Chondrocyte (in vitro differentiated cells): ENCODE measurements at regions not wholly inside any gene's neighbourhood (a gene's known extent, or its start where the extent isn't known, plus 50 kb on each side); places are given as distances from the start of the nearest gene placed in this dataset.

Experiments
- DNase-seq: peaks from one replicate; pipeline ENCODE4 v3.0.0; 2021; ENCODE audit warnings: mixed read lengths, low spot score
- H3K27ac Mint-ChIP-seq: one replicate; pipeline ENCODE4 v1.8.0; 2021; ENCODE audit warnings: mild to moderate bottlenecking, moderate library complexity, mixed read lengths; ENCODE audit not compliant: unreplicated experiment
- H3K27me3 Mint-ChIP-seq: 2 replicates; pipeline ENCODE4 v1.8.0; 2021; ENCODE audit warnings: low read depth, mixed read lengths
- H3K36me3 Mint-ChIP-seq: 2 replicates; pipeline ENCODE4 v1.8.0; 2021; ENCODE audit warnings: low read depth, mixed read lengths
- H3K4me1 Mint-ChIP-seq: 2 replicates; pipeline ENCODE4 v1.8.0; 2021; ENCODE audit warnings: low read depth, mild to moderate bottlenecking, mixed read lengths
- H3K4me3 Mint-ChIP-seq: one replicate; pipeline ENCODE4 v1.8.0; 2021; ENCODE audit warnings: mild to moderate bottlenecking, moderate library complexity, mixed read lengths; ENCODE audit not compliant: unreplicated experiment
- H3K9me3 Mint-ChIP-seq: 2 replicates; pipeline ENCODE4 v1.8.0; 2021; ENCODE audit warnings: low read depth, mixed read lengths
- TF ChIP-seq, protein P1 (sequence below): fragments of 200-600 bp; sonication (generic); IDR thresholded peaks from 2 replicates; pipeline ENCODE4 v1.5.0; 2021; ENCODE audit warnings: antibody characterized with exemption, mild to moderate bottlenecking, moderate library complexity

DNA sequence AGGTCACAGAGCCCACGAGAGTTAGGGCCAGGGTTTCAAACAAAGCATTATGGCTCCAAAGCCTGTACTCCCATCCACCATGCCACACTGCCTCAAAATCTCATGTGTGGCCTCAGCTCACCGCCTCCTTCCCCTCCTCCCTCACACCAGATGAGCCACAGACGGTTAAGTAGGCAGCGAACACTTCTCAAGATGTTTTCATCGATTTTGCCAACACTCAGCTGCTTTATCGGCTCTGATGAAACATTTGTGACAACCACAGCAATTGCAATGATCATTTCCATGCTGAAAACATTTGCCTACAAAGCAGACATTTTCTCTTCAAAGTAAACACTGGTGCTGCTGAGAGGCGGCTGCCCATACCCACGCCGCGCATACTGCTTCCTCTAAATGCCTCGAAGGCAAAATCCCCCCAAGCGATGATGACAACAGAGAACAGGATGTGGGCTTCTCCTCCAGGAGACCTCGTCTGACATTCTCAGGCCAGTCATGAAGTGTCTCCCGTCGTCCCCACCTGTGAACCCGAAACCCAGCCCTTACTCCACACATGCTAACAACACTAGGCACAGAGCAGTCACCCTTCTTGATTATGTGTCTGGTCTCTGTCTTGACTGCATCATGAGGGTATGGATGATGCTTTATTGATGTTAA, 599.2 kb downstream of the SOX6 start:
- no peak overlapping the region for H3K27ac Mint-ChIP-seq
- H3K4me1 Mint-ChIP-seq: no peaks in the 10 kb centered on the region

DNA sequence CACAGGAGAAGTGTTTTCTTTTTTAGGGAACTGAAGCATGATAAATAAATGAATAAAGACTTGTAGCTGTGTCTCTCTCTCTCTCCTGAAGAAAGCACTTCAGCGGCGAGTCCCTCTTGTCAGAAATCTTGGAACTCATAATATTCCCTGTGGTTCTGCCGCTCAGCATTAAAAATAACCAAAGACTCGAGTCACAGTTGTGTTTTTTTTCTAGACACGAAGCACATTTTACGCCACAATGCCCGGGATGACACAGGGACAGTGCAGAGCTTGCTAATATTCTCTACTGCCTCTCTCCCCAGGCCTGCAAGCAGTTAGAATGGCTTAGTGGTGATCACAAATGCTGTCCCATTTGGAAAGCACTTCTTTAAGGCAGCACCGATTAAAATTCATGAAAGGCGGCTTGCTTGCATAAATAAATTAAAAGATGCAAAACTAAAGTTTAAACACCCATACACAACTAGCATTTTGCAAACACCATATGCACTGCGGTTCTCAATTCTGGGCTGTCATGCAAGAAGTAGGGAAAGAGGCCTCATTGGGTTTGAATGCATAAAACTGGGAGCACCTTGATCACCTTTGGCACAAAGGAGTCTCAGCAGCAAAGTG, 597.4 kb downstream of the SOX6 start:
- Mint-ChIP-seq H3K4me1 (no peaks in the 10 kb centered on the region), H3K36me3 (peaks cover 8% of the 10 kb centered on the region), H3K4me3 (no peak overlapping the region), H3K27ac (no peak overlapping the region), H3K27me3 (no peaks in the 10 kb centered on the region), H3K9me3 (peaks cover 14% of the 10 kb centered on the region)
- DNase-seq: no peak
- TF ChIP-seq, protein P1, sequence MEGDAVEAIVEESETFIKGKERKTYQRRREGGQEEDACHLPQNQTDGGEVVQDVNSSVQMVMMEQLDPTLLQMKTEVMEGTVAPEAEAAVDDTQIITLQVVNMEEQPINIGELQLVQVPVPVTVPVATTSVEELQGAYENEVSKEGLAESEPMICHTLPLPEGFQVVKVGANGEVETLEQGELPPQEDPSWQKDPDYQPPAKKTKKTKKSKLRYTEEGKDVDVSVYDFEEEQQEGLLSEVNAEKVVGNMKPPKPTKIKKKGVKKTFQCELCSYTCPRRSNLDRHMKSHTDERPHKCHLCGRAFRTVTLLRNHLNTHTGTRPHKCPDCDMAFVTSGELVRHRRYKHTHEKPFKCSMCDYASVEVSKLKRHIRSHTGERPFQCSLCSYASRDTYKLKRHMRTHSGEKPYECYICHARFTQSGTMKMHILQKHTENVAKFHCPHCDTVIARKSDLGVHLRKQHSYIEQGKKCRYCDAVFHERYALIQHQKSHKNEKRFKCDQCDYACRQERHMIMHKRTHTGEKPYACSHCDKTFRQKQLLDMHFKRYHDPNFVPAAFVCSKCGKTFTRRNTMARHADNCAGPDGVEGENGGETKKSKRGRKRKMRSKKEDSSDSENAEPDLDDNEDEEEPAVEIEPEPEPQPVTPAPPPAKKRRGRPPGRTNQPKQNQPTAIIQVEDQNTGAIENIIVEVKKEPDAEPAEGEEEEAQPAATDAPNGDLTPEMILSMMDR: no peak

More for the DNA sequence above, 599.2 kb downstream of the SOX6 start:
- TF ChIP-seq, protein P1: no peak
- no peaks in the 10 kb centered on the region for H3K27me3 Mint-ChIP-seq
- H3K4me3 Mint-ChIP-seq: no peak overlapping the region
- H3K9me3 Mint-ChIP-seq: peaks cover 14% of the 10 kb centered on the region
- DNase-seq: no peak
- H3K36me3 Mint-ChIP-seq: peaks cover 11% of the 10 kb centered on the region

DNA sequence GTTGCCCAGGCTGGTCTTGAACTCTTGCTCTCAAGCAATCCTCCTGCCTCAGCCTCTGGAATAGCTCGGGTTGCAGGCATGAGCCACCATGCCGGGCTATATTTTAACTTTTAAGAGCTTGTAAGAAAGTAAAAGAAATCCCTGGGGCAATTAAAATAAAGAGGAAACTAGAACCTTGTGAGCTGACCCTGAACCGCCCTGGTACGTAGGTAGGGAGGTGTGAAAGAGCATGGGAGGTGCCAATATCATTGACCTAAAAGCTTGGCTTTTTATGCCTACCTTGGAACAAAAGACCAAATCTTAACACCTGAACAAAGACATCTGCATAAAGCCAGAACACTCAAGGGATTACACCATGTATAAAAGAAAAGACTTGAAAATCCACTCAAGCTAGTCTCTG, 595.1 kb downstream of the SOX6 start:
- no peak for DNase-seq
- Mint-ChIP-seq H3K9me3 (peaks cover 16% of the 10 kb centered on the region), H3K27ac (no peak overlapping the region), H3K4me1 (no peaks in the 10 kb centered on the region), H3K4me3 (no peak overlapping the region), H3K36me3 (peaks cover 7% of the 10 kb centered on the region), H3K27me3 (no peaks in the 10 kb centered on the region)
- TF ChIP-seq, protein P1: no peak

DNA sequence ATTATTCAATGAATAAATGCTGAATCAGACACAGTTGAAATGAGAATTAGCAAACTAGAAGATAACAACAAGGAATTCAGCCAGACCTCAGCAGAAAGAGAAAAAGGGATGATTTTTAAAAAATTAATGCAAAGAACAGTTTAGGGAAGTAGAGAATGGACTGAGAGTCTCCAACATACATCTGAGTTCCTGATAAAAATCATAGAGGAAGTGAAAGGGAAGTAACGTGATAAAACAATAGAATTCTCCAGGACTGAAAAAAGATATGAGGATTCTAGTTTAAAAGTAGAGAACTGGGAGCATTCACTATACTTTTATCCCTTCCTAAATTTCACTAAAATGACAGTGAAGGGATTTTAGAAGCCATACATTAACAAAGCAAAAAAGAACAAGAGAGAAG, 592.0 kb downstream of the SOX6 start:
- no peaks in the 10 kb centered on the region for H3K4me1 Mint-ChIP-seq
- peaks cover 19% of the 10 kb centered on the region for H3K9me3 Mint-ChIP-seq
- H3K27ac Mint-ChIP-seq: no peak overlapping the region
- TF ChIP-seq, protein P1: no peak
- DNase-seq: no peak
- H3K4me3 Mint-ChIP-seq: no peak overlapping the region
- H3K27me3 Mint-ChIP-seq: no peaks in the 10 kb centered on the region
- H3K36me3 Mint-ChIP-seq: peaks cover 7% of the 10 kb centered on the region

DNA sequence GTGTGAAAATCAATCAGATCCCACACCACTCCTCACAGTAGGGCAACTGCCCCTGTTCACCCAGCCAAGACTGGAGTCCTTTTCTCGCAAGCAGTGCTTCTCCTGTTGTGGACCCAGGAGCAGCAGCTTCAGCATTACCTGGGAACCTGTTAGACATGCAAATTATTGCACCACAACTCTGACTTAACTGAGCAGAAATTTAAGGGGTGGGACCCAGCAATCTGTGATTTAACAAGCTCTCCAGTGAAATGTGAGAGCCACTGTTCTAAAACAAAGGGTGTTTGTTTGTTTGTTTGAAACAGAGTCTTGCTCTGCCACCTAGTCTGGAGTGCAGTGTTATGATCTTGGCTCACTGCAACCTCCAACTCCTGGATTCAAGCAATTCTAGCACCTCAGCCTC, 591.4 kb downstream of the SOX6 start:
- Mint-ChIP-seq H3K27ac (no peak overlapping the region), H3K9me3 (peaks cover 19% of the 10 kb centered on the region), H3K4me1 (no peaks in the 10 kb centered on the region), H3K27me3 (no peaks in the 10 kb centered on the region), H3K36me3 (peaks cover 7% of the 10 kb centered on the region), H3K4me3 (no peak overlapping the region)
- DNase-seq: no peak
- TF ChIP-seq, protein P1: no peak
